Fibroblast of the aortic adventitia (primary cell): ENCODE measurements at regions not wholly inside any gene's neighbourhood (a gene's known extent, or its start where the extent isn't known, plus 50 kb on each side); places are given as distances from the start of the nearest gene placed in this dataset.
"Not testable (repeated sequence)": the region's sequence is repeated elsewhere in the genome, so short reads cannot be mapped to it uniquely, and the experiment has no call there.

Source experiments
- DNase-seq: peaks from one replicate; pipeline ENCODE4 v3.0.0-alpha.2; 2010; ENCODE audit warnings: low read depth
- H3K4me3 ChIP-seq: 2 replicates; pipeline ENCODE4 v1.5.1; 2011; ENCODE audit warnings: low read depth, mild to moderate bottlenecking, control low read depth, low read length, moderate library complexity
- TF ChIP-seq, protein P1 (sequence below): IDR thresholded peaks from 2 replicates; pipeline ENCODE4 v1.5.1; 2011; ENCODE audit warnings: mild to moderate bottlenecking, low read length, control low read depth, inconsistent platforms; ENCODE audit not compliant: insufficient read depth

DNA sequence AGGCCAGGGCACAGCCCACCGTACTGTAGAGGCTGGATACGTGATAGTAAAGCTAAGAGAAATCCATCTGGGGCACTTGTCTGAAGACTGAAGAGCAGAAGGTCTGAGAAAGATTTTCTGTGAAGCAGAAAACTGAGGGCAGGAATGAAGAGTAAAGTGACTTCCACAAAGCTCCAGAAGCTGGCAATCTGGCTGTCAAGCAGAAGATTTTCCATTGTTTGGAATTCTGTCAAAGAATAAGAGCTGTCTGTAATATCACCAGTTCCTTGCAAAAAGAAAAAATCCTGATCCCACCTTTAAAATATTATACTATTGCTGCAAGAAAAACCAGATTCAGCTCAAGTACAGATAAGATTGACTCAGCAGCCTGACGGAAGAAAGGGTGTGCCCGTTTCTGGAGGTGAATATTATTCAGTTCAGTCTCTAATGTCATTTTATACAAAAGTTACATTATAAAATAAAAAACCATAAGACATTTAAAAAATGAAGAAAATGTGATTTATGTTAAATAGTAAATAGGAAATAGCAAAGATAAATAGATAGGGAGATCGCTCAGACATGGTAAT is 550.4 kb upstream of the SGO1 start:
- no peak for DNase-seq
- TF ChIP-seq, protein P1, sequence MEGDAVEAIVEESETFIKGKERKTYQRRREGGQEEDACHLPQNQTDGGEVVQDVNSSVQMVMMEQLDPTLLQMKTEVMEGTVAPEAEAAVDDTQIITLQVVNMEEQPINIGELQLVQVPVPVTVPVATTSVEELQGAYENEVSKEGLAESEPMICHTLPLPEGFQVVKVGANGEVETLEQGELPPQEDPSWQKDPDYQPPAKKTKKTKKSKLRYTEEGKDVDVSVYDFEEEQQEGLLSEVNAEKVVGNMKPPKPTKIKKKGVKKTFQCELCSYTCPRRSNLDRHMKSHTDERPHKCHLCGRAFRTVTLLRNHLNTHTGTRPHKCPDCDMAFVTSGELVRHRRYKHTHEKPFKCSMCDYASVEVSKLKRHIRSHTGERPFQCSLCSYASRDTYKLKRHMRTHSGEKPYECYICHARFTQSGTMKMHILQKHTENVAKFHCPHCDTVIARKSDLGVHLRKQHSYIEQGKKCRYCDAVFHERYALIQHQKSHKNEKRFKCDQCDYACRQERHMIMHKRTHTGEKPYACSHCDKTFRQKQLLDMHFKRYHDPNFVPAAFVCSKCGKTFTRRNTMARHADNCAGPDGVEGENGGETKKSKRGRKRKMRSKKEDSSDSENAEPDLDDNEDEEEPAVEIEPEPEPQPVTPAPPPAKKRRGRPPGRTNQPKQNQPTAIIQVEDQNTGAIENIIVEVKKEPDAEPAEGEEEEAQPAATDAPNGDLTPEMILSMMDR = no peak
- H3K4me3 ChIP-seq = no peak overlapping the region

DNA sequence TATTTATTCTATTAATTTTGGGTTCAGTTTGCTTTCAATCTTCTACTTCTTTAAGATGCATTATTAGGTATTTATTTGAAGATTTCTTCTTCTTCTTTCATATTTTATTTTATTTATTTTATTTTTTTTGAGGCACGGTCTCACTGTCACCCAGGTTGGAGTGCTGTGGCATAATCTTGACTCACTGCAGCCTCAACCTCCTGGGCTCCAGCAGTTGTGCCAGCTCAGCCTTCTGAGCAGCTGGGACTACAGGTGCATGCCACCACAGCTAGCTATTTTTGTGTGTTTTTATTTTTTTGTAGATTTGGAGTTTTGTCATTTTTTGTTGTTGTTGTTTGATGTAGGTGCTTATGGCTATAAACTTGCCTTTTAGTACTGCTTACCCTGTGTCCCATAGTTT is 543.2 kb upstream of the SGO1 start:
- no peak overlapping the region for H3K4me3 ChIP-seq
- TF ChIP-seq, protein P1 = no peak

DNA sequence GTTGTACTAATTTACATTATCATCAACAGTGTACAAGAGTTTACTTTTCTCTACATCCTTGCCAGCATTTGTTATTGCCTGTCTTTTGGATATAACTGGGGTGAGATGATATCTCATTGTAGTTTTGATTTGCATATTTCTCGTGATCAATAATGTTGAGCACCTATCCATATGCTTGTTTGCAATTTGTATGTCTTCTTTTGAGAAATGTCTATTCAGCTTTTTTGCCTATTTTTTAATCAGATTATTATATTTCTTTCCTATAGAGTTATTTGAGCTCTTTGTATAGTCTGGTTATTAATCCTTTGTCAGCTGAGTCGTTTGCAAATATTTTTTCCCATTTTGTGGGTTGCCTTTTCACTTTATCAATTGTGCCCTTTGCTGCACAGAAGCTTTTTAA is 540.8 kb upstream of the SGO1 start:
- TF ChIP-seq, protein P1 = no peak
- no peak overlapping the region for H3K4me3 ChIP-seq
- DNase-seq = no peak

More for the DNA sequence above, 543.2 kb upstream of the SGO1 start:
- no peak for DNase-seq

DNA sequence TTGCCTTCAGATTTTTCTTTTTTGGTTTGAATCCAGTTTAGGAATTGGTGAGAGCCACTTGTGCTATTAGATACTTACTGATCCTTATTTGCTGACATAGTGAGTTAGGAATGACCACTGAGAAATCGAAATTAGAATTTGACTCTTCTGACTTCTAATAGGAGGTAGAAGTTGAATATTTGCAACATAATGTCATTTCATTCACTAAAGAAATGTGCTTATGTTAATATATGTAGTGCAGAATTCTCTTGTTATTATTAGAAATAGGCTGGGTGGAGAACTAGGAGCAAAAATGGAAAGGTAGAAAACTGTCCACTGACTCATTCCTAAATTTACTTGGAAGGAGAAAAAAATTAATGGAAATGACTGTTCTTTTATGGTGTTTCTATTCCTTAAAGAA is 538.2 kb upstream of the SGO1 start:
- TF ChIP-seq, protein P1 = no peak
- DNase-seq = no peak
- H3K4me3 ChIP-seq = no peak overlapping the region

DNA sequence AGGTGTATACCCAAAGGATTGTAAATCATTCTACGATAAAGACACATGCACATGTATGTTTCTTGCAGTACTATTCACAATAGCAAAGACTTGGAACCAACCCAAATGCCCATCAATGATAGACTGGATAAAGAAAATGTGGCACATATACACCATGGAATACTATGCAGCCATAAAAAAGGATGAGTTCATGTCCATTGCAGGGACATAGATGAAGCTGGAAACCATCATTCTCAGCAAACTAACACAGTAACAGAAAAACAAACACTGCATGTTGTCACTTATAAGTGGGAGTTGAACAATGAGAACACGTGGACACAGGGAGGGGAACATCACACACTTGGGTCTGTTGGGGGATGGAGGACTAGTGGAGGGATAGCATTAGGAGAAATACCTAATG is 530.4 kb upstream of the SGO1 start:
- not testable (repeated sequence) for H3K4me3 ChIP-seq, DNase-seq

DNA sequence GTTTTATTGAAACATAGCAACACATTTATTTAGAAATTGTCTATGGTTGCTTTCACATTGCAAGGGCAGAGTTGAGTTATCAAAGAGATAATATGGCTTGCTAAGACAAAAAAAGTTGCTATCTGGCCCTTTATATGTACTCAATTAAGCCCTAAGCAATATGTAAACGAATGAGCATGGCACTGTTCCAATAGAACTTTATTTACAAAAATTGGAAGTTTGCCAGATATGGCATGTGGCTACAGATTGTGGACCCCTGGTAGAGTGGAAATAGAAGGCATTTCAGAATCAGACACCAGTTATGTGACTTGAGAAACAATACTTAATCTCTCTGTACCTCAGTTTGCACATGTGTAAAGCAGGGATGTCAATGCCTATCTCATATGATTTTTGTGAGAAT is 515.6 kb upstream of the SGO1 start:
- no peak overlapping the region for H3K4me3 ChIP-seq

DNA sequence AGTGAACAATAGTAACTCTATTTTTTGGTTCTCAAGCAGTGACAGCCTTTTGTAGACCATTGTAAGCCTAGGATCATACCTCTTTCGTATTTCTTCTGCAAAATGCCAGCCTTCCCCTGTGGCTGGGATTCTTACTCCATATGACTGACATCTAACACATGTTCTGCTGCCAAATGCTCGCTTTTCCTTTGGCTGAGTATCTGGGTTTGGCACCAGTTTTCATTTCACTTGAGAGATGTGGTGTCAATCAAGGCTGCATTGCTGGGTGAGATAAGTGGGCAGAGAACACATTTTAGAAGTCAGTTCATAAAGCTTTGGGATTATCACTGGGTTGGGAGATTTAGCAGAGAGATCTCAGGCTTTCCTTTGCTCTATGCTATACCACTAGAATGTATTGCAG is 514.7 kb upstream of the SGO1 start:
- no peak overlapping the region for H3K4me3 ChIP-seq
- no peak for DNase-seq
- TF ChIP-seq, protein P1 = no peak

More for the DNA sequence above, 515.6 kb upstream of the SGO1 start:
- TF ChIP-seq, protein P1 = no peak
- no peak for DNase-seq

DNA sequence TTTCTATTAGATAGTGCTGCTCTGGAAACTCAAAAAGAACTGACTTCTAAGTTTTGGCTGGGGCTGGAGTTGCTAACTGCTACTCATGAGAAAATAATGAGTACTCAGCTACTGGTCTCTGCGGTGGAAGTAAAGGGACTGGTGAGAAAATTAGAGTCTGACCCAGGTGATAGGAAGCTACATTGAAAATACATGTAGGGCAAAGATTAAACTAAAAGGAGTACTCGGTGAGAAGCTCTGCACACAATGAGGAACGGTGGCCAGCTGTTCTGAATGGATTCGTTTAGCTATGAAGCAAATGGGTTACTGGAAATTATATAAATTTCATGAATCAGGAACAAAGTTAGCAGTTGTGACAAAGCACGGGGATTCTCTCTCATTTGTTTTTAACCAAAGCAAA is 512.9 kb upstream of the SGO1 start:
- DNase-seq = no peak
- no peak overlapping the region for H3K4me3 ChIP-seq
- TF ChIP-seq, protein P1 = no peak
